Common myeloid progenitor, CD34-positive (primary cell): ENCODE measurements at regions not wholly inside any gene's neighbourhood (a gene's known extent, or its start where the extent isn't known, plus 50 kb on each side); places are given as distances from the start of the nearest gene placed in this dataset.
"Not testable (repeated sequence)": the region's sequence is repeated elsewhere in the genome, so short reads cannot be mapped to it uniquely, and the experiment has no call there.

Source experiments
- CTCF ChIA-PET: fragments of 350-600 bp; sonication (Branson Sonifier 250); formaldehyde crosslinking; loops from one replicate; lab custom pipeline; 2021; ENCODE audit warnings: antibody characterized with exemption; lab: Charles Lee
- POLR2A ChIA-PET: fragments of 350-600 bp; sonication (Branson Sonifier 250); formaldehyde crosslinking; loops from one replicate; lab custom pipeline; 2021; ENCODE audit warnings: antibody characterized with exemption; lab: Charles Lee
- DNase-seq, 3 donors: peaks; one replicate each; pipeline versions ENCODE4 v3.0.0 to v3.0.0-alpha.2; 2013
- H3K27ac ChIP-seq, 2 experiments: 1 replicate in 1 of 2; 2 replicates in 1 of 2; pipeline ENCODE4 v1.7.0; 2013; ENCODE audit warnings: inconsistent platforms in 2 of 2, low read length in 2 of 2, mild to moderate bottlenecking in 2 of 2, low read depth in 1 of 2, moderate library complexity in 1 of 2; ENCODE audit not compliant: severe bottlenecking in 2 of 2, insufficient read depth in 1 of 2, poor library complexity in 1 of 2
- H3K27me3 ChIP-seq, 5 experiments: replicated peaks in 2 of 5; 1 replicate in 3 of 5; 2 replicates in 2 of 5; pipeline versions ENCODE4 v1.6.1 to v1.7.0; 2013; ENCODE audit warnings: low read length in 4 of 5, mild to moderate bottlenecking in 2 of 5, moderate library complexity in 2 of 5, inconsistent platforms in 1 of 5; ENCODE audit not compliant: insufficient read depth in 5 of 5, control insufficient read depth in 4 of 5
- H3K36me3 ChIP-seq, 4 experiments: 1 replicate in 2 of 4; 2 replicates in 2 of 4; pipeline versions ENCODE4 v1.6.1 to v1.7.0; 2013; ENCODE audit warnings: low read length in 3 of 4, control low read depth in 1 of 4, mild to moderate bottlenecking in 1 of 4; ENCODE audit not compliant: control insufficient read depth in 4 of 4, insufficient read depth in 4 of 4
- H3K4me1 ChIP-seq, 4 experiments: 1 replicate in 3 of 4; 2 replicates in 1 of 4; pipeline versions ENCODE4 v1.6.1 to v1.7.1; 2013; ENCODE audit warnings: low read length in 3 of 4, mild to moderate bottlenecking in 3 of 4, control low read depth in 1 of 4, inconsistent platforms in 1 of 4, moderate library complexity in 1 of 4; ENCODE audit not compliant: control insufficient read depth in 4 of 4, insufficient read depth in 4 of 4; ENCODE audit errors: control extremely low read depth in 1 of 4
- H3K4me3 ChIP-seq, 7 experiments: 1 replicate in 4 of 7; 2 replicates in 3 of 7; pipeline versions ENCODE4 v1.5.1 to v1.7.0; 2013; ENCODE audit warnings: mild to moderate bottlenecking in 7 of 7, low read length in 6 of 7, moderate library complexity in 6 of 7, inconsistent platforms in 2 of 7, low read depth in 2 of 7, control low read depth in 1 of 7; ENCODE audit not compliant: insufficient read depth in 4 of 7, control insufficient read depth in 1 of 7; ENCODE audit errors: extremely low read depth in 1 of 7
- H3K9me3 ChIP-seq, 5 experiments: 1 replicate in 4 of 5; 2 replicates in 1 of 5; pipeline versions ENCODE4 v1.6.1 to v1.7.1; 2013; ENCODE audit warnings: low read length in 4 of 5, mild to moderate bottlenecking in 2 of 5, inconsistent platforms in 1 of 5, low read depth in 1 of 5, moderate library complexity in 1 of 5; ENCODE audit not compliant: control insufficient read depth in 4 of 5, insufficient read depth in 2 of 5; ENCODE audit errors: control extremely low read depth in 1 of 5
- WGBS: methylation state at CpG from one replicate; pipeline ENCODE4 v1.1.5; 2013; ENCODE audit not compliant: insufficient coverage; 5-methylcytosine and 5-hydroxymethylcytosine counted together

GRCh38 chr4:49287893-49288292 lies 301.8 kb downstream of the CWH43 start:
- WGBS = 83% methylated on average over 15 of the region's 17 CpGs
- CTCF ChIA-PET, H3K4me1 ChIP-seq: not testable (repeated sequence)

GRCh38 chr4:49288796-49289195 lies 302.7 kb downstream of the CWH43 start:
- peak in 1 of 3 donors; percentile 9 for DNase-seq
- WGBS = 93% methylated on average over 7 of the region's 11 CpGs
- POLR2A ChIA-PET, H3K4me1 ChIP-seq, H3K4me3 ChIP-seq, H3K27ac ChIP-seq, H3K36me3 ChIP-seq, CTCF ChIA-PET, H3K27me3 ChIP-seq: not testable (repeated sequence)
- H3K9me3 ChIP-seq = peaks cover 0 to 14% (median 1%) of the 10 kb centered on the region in 5 experiments

More at GRCh38 chr4:49287893-49288292, 301.8 kb downstream of the CWH43 start:
- peak in 1 of 3 donors; percentile 16 for DNase-seq
- H3K36me3 ChIP-seq, POLR2A ChIA-PET, H3K4me3 ChIP-seq, H3K27ac ChIP-seq, H3K27me3 ChIP-seq: not testable (repeated sequence)
- H3K9me3 ChIP-seq = peaks cover 0 to 14% (median 1%) of the 10 kb centered on the region in 5 experiments

- H3K9me3 ChIP-seq, POLR2A ChIA-PET, H3K4me1 ChIP-seq, H3K4me3 ChIP-seq, H3K27ac ChIP-seq, CTCF ChIA-PET, H3K27me3 ChIP-seq, H3K36me3 ChIP-seq, DNase-seq: not testable (repeated sequence)
- 100% methylated on average over 1 of the region's 18 CpGs for WGBS
Measured at GRCh38 chr4:49314815-49315214, 328.7 kb downstream of the CWH43 start.

- H3K9me3 ChIP-seq = peaks cover 0 to 11% (median 2%) of the 10 kb centered on the region in 5 experiments
- H3K4me3 ChIP-seq, DNase-seq, CTCF ChIA-PET, H3K27ac ChIP-seq, H3K27me3 ChIP-seq, H3K36me3 ChIP-seq, POLR2A ChIA-PET, H3K4me1 ChIP-seq: not testable (repeated sequence)
- 81% methylated on average over 2 of the region's 24 CpGs for WGBS
Measured at GRCh38 chr4:49320725-49321410, 334.8 kb downstream of the CWH43 start.

- H3K36me3 ChIP-seq, CTCF ChIA-PET, POLR2A ChIA-PET, H3K4me3 ChIP-seq, H3K27ac ChIP-seq, H3K27me3 ChIP-seq, H3K4me1 ChIP-seq, DNase-seq: not testable (repeated sequence)
- peaks cover 0 to 11% (median 2%) of the 10 kb centered on the region in 5 experiments for H3K9me3 ChIP-seq
- WGBS = 85% methylated on average over 6 of the region's 12 CpGs
Measured at GRCh38 chr4:49321511-49322300, 335.6 kb downstream of the CWH43 start.

- H3K27me3 ChIP-seq, H3K4me1 ChIP-seq, H3K4me3 ChIP-seq, CTCF ChIA-PET, POLR2A ChIA-PET, H3K27ac ChIP-seq, H3K36me3 ChIP-seq, DNase-seq: not testable (repeated sequence)
- H3K9me3 ChIP-seq = peaks cover 0 to 11% (median 2%) of the 10 kb centered on the region in 5 experiments
- 77% methylated on average over 22 of the region's 22 CpGs for WGBS
Measured at GRCh38 chr4:49322610-49323572, 336.8 kb downstream of the CWH43 start.
